ENCODE measurements at regions not wholly inside any gene's neighbourhood (a gene's known extent, or its start where the extent isn't known, plus 50 kb on each side); places are given as distances from the start of the nearest gene placed in this dataset.
"Not testable (repeated sequence)": the region's sequence is repeated elsewhere in the genome, so short reads cannot be mapped to it uniquely, and the experiment has no call there.

DNA sequence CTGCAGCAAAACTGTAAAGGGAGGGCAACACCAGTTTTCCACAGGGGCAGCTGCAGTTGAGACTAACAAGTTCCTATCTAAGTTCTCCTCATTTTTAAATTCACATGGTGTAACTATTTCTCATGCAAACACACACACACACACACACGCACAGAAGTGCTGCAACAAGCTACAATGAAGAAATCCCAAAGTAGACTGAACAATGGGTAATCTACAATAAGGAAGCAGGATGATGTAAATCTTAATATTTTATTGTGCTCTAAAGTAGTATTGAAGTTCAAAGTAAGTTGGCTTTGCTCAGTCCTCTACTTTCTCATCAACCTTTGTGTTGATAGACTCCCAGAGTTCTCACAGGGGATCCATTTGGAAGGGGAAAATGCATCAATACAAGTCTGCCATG, 212.9 kb downstream of the SPATA31A7 start:
- H4K8ac ChIP-seq (replicated peaks; ENCODE audit: insufficient read length, low read depth, low read length); DNase-seq; H3K9me3 Mint-ChIP-seq; H3K4me1 ChIP-seq (ENCODE audit: insufficient read depth, low read length); H3K4ac ChIP-seq (ENCODE audit: low read depth, low read length); H3K9ac ChIP-seq (ENCODE audit: extremely low read depth, insufficient read length, low read length); H4K91ac ChIP-seq (ENCODE audit: insufficient read length, low read depth, low read length); H3K9me3 ChIP-seq (ENCODE audit: control insufficient read depth, low read depth, low read length); H3K79me1 ChIP-seq (ENCODE audit: insufficient read depth, low read depth, low read length, poor library complexity, severe bottlenecking); H2BK120ac ChIP-seq (ENCODE audit: low read depth, low read length, poor library complexity, severe bottlenecking); H3K27me3 ChIP-seq (ENCODE audit: insufficient read depth, low read length); H3K27ac ChIP-seq (ENCODE audit: insufficient read length, low read depth, low read length); H3K4me3 Mint-ChIP-seq; H2BK15ac ChIP-seq (ENCODE audit: low read depth, low read length); H3K23me2 ChIP-seq (ENCODE audit: insufficient read length, low read depth, low read length, poor library complexity, severe bottlenecking); H3K36me3 Mint-ChIP-seq (ENCODE audit: insufficient read depth in 1 of 3, low read depth in 3 of 3); H3K23ac ChIP-seq (ENCODE audit: insufficient read length, low read depth, low read length); H3K79me2 ChIP-seq (ENCODE audit: insufficient read depth, low read length); H3K27me3 Mint-ChIP-seq (ENCODE audit: low read depth); H3K56ac ChIP-seq (ENCODE audit: insufficient read length, low read depth, low read length); H2AFZ ChIP-seq (ENCODE audit: low read length); H2BK20ac ChIP-seq (ENCODE audit: low read depth, low read length, poor library complexity, severe bottlenecking); H4K20me1 ChIP-seq (ENCODE audit: control insufficient read depth, insufficient read depth, insufficient read length); H4K5ac ChIP-seq (ENCODE audit: insufficient read length, low read depth, low read length); H3K18ac ChIP-seq (ENCODE audit: insufficient read length, low read depth, low read length); H3T11ph ChIP-seq (ENCODE audit: low read length); H3K4me2 ChIP-seq (ENCODE audit: insufficient read depth, insufficient read length, low read length); H2BK12ac ChIP-seq (ENCODE audit: insufficient read length, low read depth, low read length); H3K27ac Mint-ChIP-seq; H2BK5ac ChIP-seq (ENCODE audit: insufficient read length, low read length); H3K14ac ChIP-seq (ENCODE audit: insufficient read depth, low read length); H2AK5ac ChIP-seq (ENCODE audit: insufficient read length, low read length); H3K4me1 Mint-ChIP-seq: not testable (repeated sequence)
- WGBS (ENCODE audit: extremely low coverage, insufficient read length, low lambda C conversion rate): no CpG with 5 or more reads among the region's 1 CpG

DNA sequence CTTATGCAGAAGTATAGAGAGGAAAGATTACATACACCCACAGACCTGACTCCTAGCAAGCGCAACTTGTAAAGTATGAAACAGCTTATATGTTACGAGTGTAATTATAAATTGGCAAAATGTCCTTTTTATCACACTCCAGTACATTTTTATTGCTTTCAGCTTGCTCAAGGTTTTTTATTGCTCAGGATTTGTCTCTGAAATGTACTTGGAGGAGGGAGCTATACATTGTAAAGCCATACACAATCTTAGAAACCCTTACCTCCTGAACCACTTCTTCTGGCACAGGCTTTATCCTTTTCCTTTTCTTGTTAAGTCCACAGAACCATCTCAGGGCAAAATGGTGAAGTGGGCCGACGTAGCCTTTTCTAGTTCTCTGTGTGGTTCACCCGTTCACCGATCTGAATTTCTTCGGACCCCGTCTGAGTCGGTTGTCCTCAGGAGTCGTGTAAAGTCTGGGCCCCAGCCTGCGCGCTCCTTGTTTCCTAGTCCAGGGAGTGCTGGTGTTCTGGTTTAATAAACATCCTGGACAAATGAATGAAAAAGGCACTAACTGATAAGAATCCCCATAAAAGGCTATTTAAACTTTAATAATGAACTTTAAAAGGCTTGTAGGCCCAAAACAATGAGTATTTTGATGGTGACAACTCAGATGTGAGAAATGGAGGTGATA, 222.2 kb downstream of the SPATA31A7 start:
- H2BK5ac ChIP-seq (ENCODE audit: insufficient read length, low read length); H3K27ac ChIP-seq (ENCODE audit: insufficient read length, low read depth, low read length); H3K9me3 ChIP-seq (ENCODE audit: control insufficient read depth, low read depth, low read length); H3K4me1 Mint-ChIP-seq; H2BK20ac ChIP-seq (ENCODE audit: low read depth, low read length, poor library complexity, severe bottlenecking); DNase-seq; H3K4ac ChIP-seq (ENCODE audit: low read depth, low read length); H4K5ac ChIP-seq (ENCODE audit: insufficient read length, low read depth, low read length); H3K18ac ChIP-seq (ENCODE audit: insufficient read length, low read depth, low read length); H3K79me1 ChIP-seq (ENCODE audit: insufficient read depth, low read depth, low read length, poor library complexity, severe bottlenecking); H3K23ac ChIP-seq (ENCODE audit: insufficient read length, low read depth, low read length); H2BK12ac ChIP-seq (ENCODE audit: insufficient read length, low read depth, low read length); H3K4me1 ChIP-seq (ENCODE audit: insufficient read depth, low read length); H3K79me2 ChIP-seq (ENCODE audit: insufficient read depth, low read length); H3K56ac ChIP-seq (ENCODE audit: insufficient read length, low read depth, low read length); H3K9ac ChIP-seq (ENCODE audit: extremely low read depth, insufficient read length, low read length); H2BK15ac ChIP-seq (ENCODE audit: low read depth, low read length); H2AFZ ChIP-seq (ENCODE audit: low read length); H3K4me2 ChIP-seq (ENCODE audit: insufficient read depth, insufficient read length, low read length); H4K91ac ChIP-seq (ENCODE audit: insufficient read length, low read depth, low read length); H3K27ac Mint-ChIP-seq; H3T11ph ChIP-seq (ENCODE audit: low read length); H2AK5ac ChIP-seq (ENCODE audit: insufficient read length, low read length); H4K20me1 ChIP-seq (ENCODE audit: control insufficient read depth, insufficient read depth, insufficient read length); H3K27me3 ChIP-seq (ENCODE audit: insufficient read depth, low read length); H3K36me3 Mint-ChIP-seq (ENCODE audit: insufficient read depth in 1 of 3, low read depth in 3 of 3); H3K9me3 Mint-ChIP-seq; H3K23me2 ChIP-seq (ENCODE audit: insufficient read length, low read depth, low read length, poor library complexity, severe bottlenecking); H4K8ac ChIP-seq (replicated peaks; ENCODE audit: insufficient read length, low read depth, low read length); H2BK120ac ChIP-seq (ENCODE audit: low read depth, low read length, poor library complexity, severe bottlenecking); H3K27me3 Mint-ChIP-seq (ENCODE audit: low read depth); H3K14ac ChIP-seq (ENCODE audit: insufficient read depth, low read length); H3K4me3 Mint-ChIP-seq: not testable (repeated sequence)
- no CpG with 5 or more reads among the region's 12 CpGs for WGBS (ENCODE audit: extremely low coverage, insufficient read length, low lambda C conversion rate)

Data from H9 (cell line).